Immature natural killer cell (primary cell): ENCODE measurements at regions not wholly inside any gene's neighbourhood (a gene's known extent, or its start where the extent isn't known, plus 50 kb on each side); places are given as distances from the start of the nearest gene placed in this dataset.

Experiments
- DNase-seq, 3 donors: peaks; one replicate each; pipeline ENCODE4 v3.0.0; 2022; ENCODE audit warnings: mixed read lengths in 1 of 3
- H3K27ac Mint-ChIP-seq, 6 donors: one replicate each; pipeline ENCODE4 v1.8.0; 2020; ENCODE audit warnings: mixed read lengths in 6 of 6, mild to moderate bottlenecking in 5 of 6, inconsistent platforms in 4 of 6, moderate library complexity in 3 of 6
- H3K27me3 Mint-ChIP-seq, 3 donors: one replicate each; pipeline ENCODE4 v1.8.0; 2020 to 2021; ENCODE audit warnings: low read depth in 3 of 3, mild to moderate bottlenecking in 3 of 3, mixed read lengths in 3 of 3, moderate library complexity in 3 of 3, inconsistent platforms in 1 of 3
- H3K36me3 Mint-ChIP-seq, 3 donors: one replicate each; pipeline ENCODE4 v1.8.0; 2020; ENCODE audit warnings: mixed read lengths in 3 of 3, inconsistent platforms in 2 of 3, mild to moderate bottlenecking in 2 of 3
- H3K4me1 Mint-ChIP-seq, 2 donors: one replicate each; pipeline ENCODE4 v1.8.0; 2020; ENCODE audit warnings: inconsistent platforms in 2 of 2, mild to moderate bottlenecking in 2 of 2, mixed read lengths in 2 of 2, moderate library complexity in 1 of 2
- H3K4me3 Mint-ChIP-seq, 5 donors: one replicate each; pipeline ENCODE4 v1.8.0; 2020; ENCODE audit warnings: mild to moderate bottlenecking in 5 of 5, mixed read lengths in 5 of 5, inconsistent platforms in 3 of 5, moderate library complexity in 3 of 5
- H3K9me3 Mint-ChIP-seq, 6 donors: one replicate each; pipeline ENCODE4 v1.8.0; 2020; ENCODE audit warnings: mild to moderate bottlenecking in 6 of 6, mixed read lengths in 6 of 6, inconsistent platforms in 4 of 6, moderate library complexity in 3 of 6

DNA sequence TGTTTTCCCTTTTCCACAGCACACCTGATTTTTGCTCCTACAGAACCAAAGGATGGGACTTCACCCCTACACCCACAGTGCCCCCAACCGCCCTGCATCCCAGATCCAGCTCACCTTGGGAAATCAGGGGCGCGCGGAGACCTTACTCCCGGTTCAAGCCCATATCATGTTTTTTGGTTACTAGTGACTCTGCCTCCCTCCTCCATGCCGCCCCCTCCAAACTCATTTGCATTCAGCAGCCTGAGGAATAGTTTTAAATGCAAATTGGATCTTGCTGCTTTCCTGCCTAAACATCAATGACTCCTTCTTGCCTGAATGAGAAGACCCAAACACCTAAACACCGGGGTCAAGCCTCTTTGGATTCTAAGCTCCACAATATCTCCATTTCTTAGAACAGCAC, 331.8 kb downstream of the TMEM114 start:
- Mint-ChIP-seq H3K4me3 (no peak overlapping the region), H3K27me3 (peaks cover 0 to 2% (median 0%) of the 10 kb centered on the region in 3 donors), H3K36me3 (no peaks in the 10 kb centered on the region), H3K27ac (no peak overlapping the region), H3K9me3 (peaks cover 0 to 8% (median 1%) of the 10 kb centered on the region in 6 donors), H3K4me1 (no peaks in the 10 kb centered on the region)
- no peak for DNase-seq

DNA sequence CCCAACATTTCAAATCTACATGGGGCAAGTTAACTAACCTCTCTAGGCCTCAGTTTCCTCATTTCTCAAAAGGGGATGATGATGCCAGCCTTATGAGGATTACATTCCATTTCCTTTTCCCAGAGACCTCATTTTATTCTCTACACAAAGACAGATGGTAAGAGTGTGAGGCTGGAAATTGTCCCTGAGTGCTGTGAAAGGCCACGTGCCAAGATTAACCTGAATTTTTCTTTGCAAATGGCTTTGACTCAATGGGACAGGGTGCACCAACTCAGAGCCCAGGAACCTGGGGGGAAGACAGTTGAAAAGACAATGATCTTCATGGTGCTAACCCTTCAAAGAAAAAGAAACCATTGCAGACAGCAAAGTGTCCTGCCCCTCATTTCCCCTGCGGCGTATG, 332.8 kb downstream of the TMEM114 start:
- Mint-ChIP-seq H3K4me1 (no peaks in the 10 kb centered on the region), H3K27me3 (peaks cover 0 to 2% (median 0%) of the 10 kb centered on the region in 3 donors), H3K36me3 (no peaks in the 10 kb centered on the region), H3K9me3 (peaks cover 0 to 8% (median under 1%) of the 10 kb centered on the region in 6 donors), H3K4me3 (no peak overlapping the region), H3K27ac (no peak overlapping the region)
- DNase-seq, result no peak

DNA sequence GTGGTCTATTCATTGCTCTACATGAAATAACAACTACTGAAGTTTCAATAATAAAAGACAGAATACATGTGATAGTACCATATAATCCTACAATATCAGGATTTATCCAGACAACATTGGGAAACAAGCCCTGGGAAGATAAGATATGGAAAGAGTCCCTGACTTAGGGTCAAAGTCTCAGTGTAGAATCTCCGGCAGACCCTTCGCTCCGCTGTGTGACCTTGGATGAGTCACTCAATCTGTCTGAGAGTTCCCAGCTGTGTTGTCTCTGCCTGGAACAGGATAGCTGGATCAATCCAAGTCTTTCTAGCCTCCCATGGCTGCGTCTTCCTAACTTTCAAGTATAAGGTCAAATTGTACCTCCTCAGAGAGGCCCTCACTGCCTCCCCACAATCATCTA, 335.9 kb downstream of the TMEM114 start:
- Mint-ChIP-seq H3K27me3 (peaks cover 0 to 2% (median 0%) of the 10 kb centered on the region in 3 donors), H3K36me3 (no peaks in the 10 kb centered on the region), H3K27ac (no peak overlapping the region), H3K4me3 (no peak overlapping the region), H3K9me3 (peaks cover 0 to 9% (median under 1%) of the 10 kb centered on the region in 6 donors), H3K4me1 (no peaks in the 10 kb centered on the region)
- DNase-seq, result no peak

DNA sequence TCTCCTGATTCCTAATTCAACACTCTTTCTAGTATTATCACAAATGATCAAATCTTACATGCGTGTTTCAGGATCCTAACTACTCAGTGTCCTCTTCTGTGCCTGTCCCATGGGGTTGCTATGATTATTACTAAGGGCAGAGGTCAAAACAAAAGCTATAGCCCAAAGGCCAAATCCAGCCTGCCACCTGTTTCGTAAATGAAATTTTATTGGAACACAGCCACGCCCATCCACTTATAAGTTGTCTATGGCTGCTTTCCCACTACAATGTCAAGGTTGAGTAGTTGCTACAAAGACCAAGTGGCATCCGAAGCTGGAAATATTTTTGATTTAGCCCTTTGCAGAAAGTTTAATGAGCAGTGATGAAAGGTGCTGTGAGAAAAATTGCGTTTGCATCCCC, 336.6 kb downstream of the TMEM114 start:
- Mint-ChIP-seq H3K9me3 (peaks cover 0 to 8% (median 3%) of the 10 kb centered on the region in 6 donors), H3K27me3 (peaks cover 0 to 2% (median 2%) of the 10 kb centered on the region in 3 donors), H3K4me1 (no peaks in the 10 kb centered on the region), H3K27ac (no peak overlapping the region), H3K36me3 (no peaks in the 10 kb centered on the region), H3K4me3 (no peak overlapping the region)
- no peak for DNase-seq

DNA sequence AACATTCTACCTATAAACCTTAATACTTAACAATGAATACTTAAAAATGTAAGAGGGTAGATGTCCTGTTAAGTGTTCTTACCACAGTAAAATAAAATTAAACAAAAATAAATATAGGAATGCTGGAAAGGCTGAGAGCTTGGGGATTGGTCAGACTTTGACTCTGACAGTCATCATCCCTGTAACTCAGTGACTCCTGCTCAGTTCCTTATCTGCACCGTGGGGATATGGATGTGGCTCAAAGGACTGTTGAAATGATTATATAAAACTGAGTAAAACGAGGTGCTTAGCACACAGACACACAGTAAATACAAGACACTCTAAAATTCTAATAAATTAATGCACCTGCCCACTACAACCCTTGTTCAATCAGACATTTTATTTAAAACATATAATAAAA, 338.6 kb downstream of the TMEM114 start:
- Mint-ChIP-seq H3K4me1 (no peaks in the 10 kb centered on the region), H3K36me3 (no peaks in the 10 kb centered on the region), H3K4me3 (no peak overlapping the region), H3K9me3 (peaks cover 0 to 5% (median 3%) of the 10 kb centered on the region in 6 donors), H3K27ac (no peak overlapping the region), H3K27me3 (peaks cover 2% of the 10 kb centered on the region in 3 donors)
- DNase-seq, result no peak

DNA sequence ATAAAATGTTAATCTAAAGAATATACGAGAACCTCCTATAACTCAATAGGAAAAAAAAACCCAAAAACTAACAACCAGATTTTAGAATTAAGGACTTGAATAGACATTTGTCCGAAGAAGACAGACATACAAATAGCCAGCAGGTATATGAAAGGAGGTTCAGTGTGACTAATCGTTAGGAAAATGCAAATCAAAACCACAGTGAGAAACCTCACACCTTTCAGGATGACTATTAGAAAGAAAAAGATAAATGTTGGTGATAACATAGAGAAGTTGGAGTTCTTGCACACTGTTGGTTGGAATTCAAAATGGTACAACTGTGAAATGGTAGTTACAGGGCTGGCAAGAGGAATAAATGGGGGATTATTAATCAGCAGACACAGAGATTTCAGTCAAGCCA, 339.0 kb downstream of the TMEM114 start:
- Mint-ChIP-seq H3K36me3 (no peaks in the 10 kb centered on the region), H3K27me3 (peaks cover 2% of the 10 kb centered on the region in 3 donors), H3K9me3 (peaks cover 0 to 5% (median 3%) of the 10 kb centered on the region in 6 donors), H3K4me1 (no peaks in the 10 kb centered on the region), H3K27ac (no peak overlapping the region), H3K4me3 (no peak overlapping the region)
- no peak for DNase-seq

DNA sequence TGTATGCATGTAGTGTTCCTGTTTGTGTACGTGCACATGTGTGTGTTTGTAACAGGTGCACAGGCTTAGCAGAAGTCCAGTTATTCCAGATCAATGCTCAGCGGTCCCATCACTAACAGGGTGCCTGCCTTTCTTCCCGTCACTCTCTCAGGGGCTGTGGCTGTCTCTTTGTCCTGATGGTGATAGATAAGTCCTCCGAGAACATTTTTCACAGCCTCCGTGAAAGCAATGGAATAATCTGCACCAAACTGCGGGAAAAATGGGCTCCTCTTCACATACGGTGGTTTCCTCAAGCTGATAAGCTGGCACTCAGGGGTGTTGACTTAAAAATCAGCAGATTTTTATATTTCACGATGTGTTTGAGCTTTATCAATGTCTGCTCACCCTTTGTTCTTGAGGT, 342.3 kb downstream of the TMEM114 start:
- Mint-ChIP-seq H3K9me3 (peaks cover 0 to 12% (median 4%) of the 10 kb centered on the region in 6 donors), H3K27me3 (peaks cover 2 to 4% (median 2%) of the 10 kb centered on the region in 3 donors), H3K27ac (no peak overlapping the region), H3K4me1 (no peaks in the 10 kb centered on the region), H3K4me3 (no peak overlapping the region), H3K36me3 (no peaks in the 10 kb centered on the region)
- DNase-seq, result no peak

DNA sequence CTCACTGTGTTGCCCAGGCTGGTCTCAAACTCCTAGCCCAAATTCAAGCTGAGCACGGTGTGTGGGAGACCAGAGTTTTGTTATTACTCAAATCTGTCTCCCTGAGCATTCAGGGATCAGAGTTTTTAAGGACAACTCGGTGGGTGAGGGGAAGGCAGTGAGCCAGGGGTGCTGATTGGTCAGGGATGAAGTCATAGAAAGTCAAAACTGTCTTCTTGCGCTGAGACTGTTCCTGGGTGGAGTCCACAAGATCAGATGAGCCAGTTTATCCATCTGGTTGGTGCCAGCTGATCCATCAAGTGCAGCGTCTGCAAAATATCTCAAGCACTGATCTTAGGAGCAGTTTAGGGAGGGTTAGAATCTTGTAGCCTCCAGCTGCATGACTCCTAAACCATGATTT, 346.3 kb downstream of the TMEM114 start:
- H3K4me1 Mint-ChIP-seq, result no peaks in the 10 kb centered on the region
- no peak overlapping the region for H3K4me3 Mint-ChIP-seq
- no peak overlapping the region for H3K27ac Mint-ChIP-seq
- H3K36me3 Mint-ChIP-seq, result no peaks in the 10 kb centered on the region
- peaks cover 0 to 7% (median 3%) of the 10 kb centered on the region in 6 donors for H3K9me3 Mint-ChIP-seq
- peaks cover 0 to 4% (median 2%) of the 10 kb centered on the region in 3 donors for H3K27me3 Mint-ChIP-seq
- no peak for DNase-seq

DNA sequence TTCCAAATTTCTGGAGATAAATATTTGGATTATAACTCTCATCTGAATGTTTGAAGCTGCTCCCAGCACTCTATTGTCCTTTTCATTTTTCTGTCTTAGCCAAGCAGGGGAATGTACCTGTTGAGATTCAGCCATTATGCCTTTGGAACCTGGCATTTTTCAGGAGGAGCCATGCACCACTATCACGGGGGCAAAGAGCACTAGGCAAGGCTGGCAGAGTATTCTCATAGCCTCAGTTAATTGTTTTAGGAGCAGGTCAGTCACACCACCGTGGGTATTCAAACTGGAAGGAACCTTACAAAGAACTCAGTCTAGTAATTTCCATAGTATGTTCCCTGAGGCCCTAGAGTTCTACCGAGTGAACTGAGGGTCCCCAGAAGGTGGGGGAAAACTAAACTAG, 348.9 kb downstream of the TMEM114 start:
- peaks cover 0 to 2% (median 0%) of the 10 kb centered on the region in 3 donors for H3K27me3 Mint-ChIP-seq
- H3K9me3 Mint-ChIP-seq, result peaks cover 0 to 19% (median 3%) of the 10 kb centered on the region in 6 donors
- DNase-seq, result no peak
- H3K27ac Mint-ChIP-seq, result no peak overlapping the region
- no peaks in the 10 kb centered on the region for H3K4me1 Mint-ChIP-seq
- H3K4me3 Mint-ChIP-seq, result no peak overlapping the region
- no peaks in the 10 kb centered on the region for H3K36me3 Mint-ChIP-seq

DNA sequence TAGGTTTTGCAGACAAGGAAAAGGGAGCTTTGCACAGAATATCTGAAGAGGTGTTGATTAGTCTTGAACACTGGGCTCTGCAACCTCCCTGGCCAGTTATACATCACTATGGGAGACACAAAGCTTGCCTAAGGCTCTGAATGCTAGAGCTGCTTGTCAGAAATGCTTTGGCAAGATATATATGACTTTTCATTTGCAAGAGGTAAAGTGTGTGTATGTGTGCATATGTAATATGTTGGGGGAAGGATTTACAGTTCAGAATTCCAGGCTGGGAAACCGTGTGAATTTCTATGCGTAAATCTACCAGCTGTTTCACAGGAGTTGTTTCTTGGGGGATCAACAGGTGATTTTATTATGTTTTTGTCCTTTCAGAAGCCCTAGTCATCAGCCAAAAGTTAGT, 350.9 kb downstream of the TMEM114 start:
- no peak for DNase-seq
- no peaks in the 10 kb centered on the region for H3K4me1 Mint-ChIP-seq
- peaks cover 0 to 19% (median 3%) of the 10 kb centered on the region in 6 donors for H3K9me3 Mint-ChIP-seq
- H3K4me3 Mint-ChIP-seq, result no peak overlapping the region
- H3K36me3 Mint-ChIP-seq, result no peaks in the 10 kb centered on the region
- H3K27ac Mint-ChIP-seq, result no peak overlapping the region
- H3K27me3 Mint-ChIP-seq, result peaks cover 0 to 3% (median 0%) of the 10 kb centered on the region in 3 donors

DNA sequence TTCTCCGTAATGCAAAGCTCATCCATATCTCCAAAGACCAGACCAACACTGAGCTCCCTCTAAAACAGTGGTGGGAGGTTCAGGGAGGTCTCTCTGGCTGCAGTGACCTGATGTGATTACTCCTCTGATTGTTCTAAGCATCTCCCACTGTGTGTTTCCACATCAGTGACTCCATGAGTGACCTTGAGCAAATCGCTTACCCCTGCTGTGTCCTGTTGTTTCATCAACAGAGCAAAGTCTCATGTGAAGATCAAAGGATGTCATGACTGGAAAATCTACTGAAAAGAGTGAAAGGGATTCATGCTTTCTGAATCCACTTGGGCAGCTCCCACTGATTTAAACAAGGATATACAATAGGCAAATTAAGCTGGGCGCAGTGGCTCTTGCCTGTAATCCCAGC, 352.9 kb downstream of the TMEM114 start:
- Mint-ChIP-seq H3K4me1 (no peaks in the 10 kb centered on the region), H3K36me3 (no peaks in the 10 kb centered on the region), H3K9me3 (peaks cover 0 to 19% (median 3%) of the 10 kb centered on the region in 6 donors), H3K27me3 (peaks cover 0 to 2% (median 0%) of the 10 kb centered on the region in 3 donors), H3K4me3 (no peak overlapping the region), H3K27ac (no peak overlapping the region)
- DNase-seq, result no peak

DNA sequence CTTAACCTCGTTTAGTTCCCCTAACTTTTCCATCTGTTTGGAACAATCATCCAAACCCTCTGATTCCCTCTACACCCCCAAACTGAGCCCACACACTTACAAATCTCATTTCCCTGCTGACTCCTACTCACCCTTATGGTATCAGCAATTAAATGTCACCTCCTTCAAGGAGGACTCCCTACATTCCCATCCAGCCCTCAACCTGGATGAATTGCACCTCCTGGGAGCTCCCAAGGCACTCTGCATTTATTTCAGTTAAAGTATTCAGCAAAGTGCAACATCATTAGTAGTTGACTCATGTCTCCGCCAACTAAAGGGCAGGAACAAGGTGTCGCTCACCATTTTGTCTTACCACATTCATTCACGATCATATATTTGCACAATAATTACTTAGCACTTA, 353.5 kb downstream of the TMEM114 start:
- Mint-ChIP-seq H3K36me3 (no peaks in the 10 kb centered on the region), H3K9me3 (peaks cover 0 to 22% (median 3%) of the 10 kb centered on the region in 6 donors), H3K4me3 (no peak overlapping the region), H3K27me3 (peaks cover 0 to 2% (median 0%) of the 10 kb centered on the region in 3 donors), H3K27ac (no peak overlapping the region), H3K4me1 (no peaks in the 10 kb centered on the region)
- DNase-seq, result no peak

DNA sequence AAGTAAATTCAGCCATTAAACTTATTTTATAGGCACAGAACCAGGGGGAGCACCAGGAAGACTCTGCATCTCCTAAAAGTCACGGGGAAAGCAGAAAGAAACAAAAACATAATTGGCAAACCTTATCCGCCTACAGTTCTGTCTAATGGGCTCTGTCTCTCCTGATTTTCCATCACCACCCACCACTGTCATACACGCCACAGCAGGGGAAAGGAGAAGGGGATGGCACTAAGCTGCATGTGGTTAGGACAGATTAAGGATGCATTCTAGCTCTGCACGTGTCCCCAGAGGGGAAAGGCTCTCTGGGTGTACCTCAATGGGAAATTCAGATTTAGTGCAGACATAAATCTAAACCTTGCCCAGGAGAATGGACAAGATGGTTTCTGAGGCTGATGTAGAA, 359.8 kb downstream of the TMEM114 start:
- no peak overlapping the region for H3K4me3 Mint-ChIP-seq
- H3K9me3 Mint-ChIP-seq, result peaks cover 0 to 13% (median 3%) of the 10 kb centered on the region in 6 donors
- H3K27me3 Mint-ChIP-seq, result no peaks in the 10 kb centered on the region
- no peaks in the 10 kb centered on the region for H3K36me3 Mint-ChIP-seq
- no peak overlapping the region for H3K27ac Mint-ChIP-seq
- DNase-seq, result no peak
- H3K4me1 Mint-ChIP-seq, result no peaks in the 10 kb centered on the region

DNA sequence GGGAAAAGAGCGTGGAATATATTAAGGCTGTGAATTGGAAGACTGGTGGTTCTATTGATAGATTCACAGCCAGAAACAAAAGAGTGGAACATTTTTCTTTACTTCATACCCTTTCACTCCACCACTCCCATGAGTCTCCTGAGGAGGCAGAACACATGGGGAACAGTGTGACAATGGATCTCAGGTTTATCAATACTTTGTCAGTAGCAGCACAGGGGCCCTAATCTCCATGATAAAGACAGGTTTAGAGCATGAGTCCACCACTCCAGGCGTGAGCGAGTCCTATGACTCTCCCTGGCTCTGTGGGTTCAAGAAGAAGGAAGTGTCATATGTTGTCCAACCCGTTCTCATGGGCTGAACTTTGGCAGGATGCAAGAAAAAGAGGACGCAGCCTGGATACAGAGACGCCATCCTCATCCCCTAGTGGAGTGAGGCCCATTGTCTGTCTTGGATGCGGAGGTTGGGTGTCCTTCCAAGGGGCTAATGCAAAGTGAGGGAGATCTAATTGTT, 361.2 kb downstream of the TMEM114 start:
- no peaks in the 10 kb centered on the region for H3K36me3 Mint-ChIP-seq
- no peaks in the 10 kb centered on the region for H3K4me1 Mint-ChIP-seq
- no peak overlapping the region for H3K4me3 Mint-ChIP-seq
- no peaks in the 10 kb centered on the region for H3K27me3 Mint-ChIP-seq
- H3K9me3 Mint-ChIP-seq, result peaks cover 0 to 16% (median 4%) of the 10 kb centered on the region in 6 donors
- DNase-seq, result no peak
- H3K27ac Mint-ChIP-seq, result no peak overlapping the region

DNA sequence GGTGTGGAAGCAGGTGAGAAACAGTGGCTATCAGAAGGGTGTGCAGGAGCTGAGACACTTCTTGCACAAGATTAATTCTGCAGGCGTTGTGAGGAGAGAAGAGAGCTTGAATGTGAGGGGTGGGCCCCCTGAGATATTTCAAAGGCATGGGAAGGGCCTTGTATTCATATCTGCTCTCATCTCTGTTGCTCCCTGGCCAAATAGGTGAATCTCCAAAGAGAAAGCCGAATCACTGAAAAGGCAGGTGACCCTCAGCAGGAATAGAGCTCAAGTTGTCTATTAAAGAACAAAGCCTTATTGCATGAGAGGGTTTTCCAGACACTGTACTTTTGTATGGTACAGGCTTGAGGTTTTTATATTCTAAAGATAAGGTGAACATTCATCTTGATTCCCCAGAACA, 373.1 kb downstream of the TMEM114 start:
- Mint-ChIP-seq H3K36me3 (no peaks in the 10 kb centered on the region), H3K4me3 (no peak overlapping the region), H3K27ac (no peak overlapping the region)

More for the DNA sequence above, 373.1 kb downstream of the TMEM114 start:
- DNase-seq, result no peak
- Mint-ChIP-seq H3K27me3 (no peaks in the 10 kb centered on the region), H3K9me3 (peaks cover 0 to 13% (median 7%) of the 10 kb centered on the region in 6 donors), H3K4me1 (no peaks in the 10 kb centered on the region)
